ENCODE measurements at regions not wholly inside any gene's neighbourhood (a gene's known extent, or its start where the extent isn't known, plus 50 kb on each side); places are given as distances from the start of the nearest gene placed in this dataset.
"Not testable (repeated sequence)": the region's sequence is repeated elsewhere in the genome, so short reads cannot be mapped to it uniquely, and the experiment has no call there.

- not testable (repeated sequence) for TF ChIP-seq CTCF (IDR thresholded peaks at IDR 0.05); POLR2AphosphoS5 (IDR thresholded peaks at IDR 0.05); EP300 (IDR thresholded peaks at IDR 0.05; ENCODE audit: low read depth); POLR2A (IDR thresholded peaks at IDR 0.05)
These were observed 274.7 kb downstream of the ANAPC1 start for GRCh38 chr2:111609146-111609844.
